ENCODE measurements at regions not wholly inside any gene's neighbourhood (a gene's known extent, or its start where the extent isn't known, plus 50 kb on each side); places are given as distances from the start of the nearest gene placed in this dataset.

- TF ChIP-seq POLR2AphosphoS5 (IDR thresholded peaks at IDR 0.05; ENCODE audit: low read depth, low read length): no peak
- no peak for TF ChIP-seq GABPA (IDR thresholded peaks at IDR 0.05; ENCODE audit: low read depth)
- no peak for TF ChIP-seq RXRA (IDR thresholded peaks at IDR 0.05; ENCODE audit: borderline replicate concordance, low read depth)
- TF ChIP-seq, protein P1, sequence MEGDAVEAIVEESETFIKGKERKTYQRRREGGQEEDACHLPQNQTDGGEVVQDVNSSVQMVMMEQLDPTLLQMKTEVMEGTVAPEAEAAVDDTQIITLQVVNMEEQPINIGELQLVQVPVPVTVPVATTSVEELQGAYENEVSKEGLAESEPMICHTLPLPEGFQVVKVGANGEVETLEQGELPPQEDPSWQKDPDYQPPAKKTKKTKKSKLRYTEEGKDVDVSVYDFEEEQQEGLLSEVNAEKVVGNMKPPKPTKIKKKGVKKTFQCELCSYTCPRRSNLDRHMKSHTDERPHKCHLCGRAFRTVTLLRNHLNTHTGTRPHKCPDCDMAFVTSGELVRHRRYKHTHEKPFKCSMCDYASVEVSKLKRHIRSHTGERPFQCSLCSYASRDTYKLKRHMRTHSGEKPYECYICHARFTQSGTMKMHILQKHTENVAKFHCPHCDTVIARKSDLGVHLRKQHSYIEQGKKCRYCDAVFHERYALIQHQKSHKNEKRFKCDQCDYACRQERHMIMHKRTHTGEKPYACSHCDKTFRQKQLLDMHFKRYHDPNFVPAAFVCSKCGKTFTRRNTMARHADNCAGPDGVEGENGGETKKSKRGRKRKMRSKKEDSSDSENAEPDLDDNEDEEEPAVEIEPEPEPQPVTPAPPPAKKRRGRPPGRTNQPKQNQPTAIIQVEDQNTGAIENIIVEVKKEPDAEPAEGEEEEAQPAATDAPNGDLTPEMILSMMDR (IDR thresholded peaks at IDR 0.05): no peak
Observed at GRCh38 chr1:213572912-213573647, 414.7 kb upstream of the PROX1 start.

All from SK-N-SH (cell line).